ENCODE measurements at regions not wholly inside any gene's neighbourhood (a gene's known extent, or its start where the extent isn't known, plus 50 kb on each side); places are given as distances from the start of the nearest gene placed in this dataset.

DNA sequence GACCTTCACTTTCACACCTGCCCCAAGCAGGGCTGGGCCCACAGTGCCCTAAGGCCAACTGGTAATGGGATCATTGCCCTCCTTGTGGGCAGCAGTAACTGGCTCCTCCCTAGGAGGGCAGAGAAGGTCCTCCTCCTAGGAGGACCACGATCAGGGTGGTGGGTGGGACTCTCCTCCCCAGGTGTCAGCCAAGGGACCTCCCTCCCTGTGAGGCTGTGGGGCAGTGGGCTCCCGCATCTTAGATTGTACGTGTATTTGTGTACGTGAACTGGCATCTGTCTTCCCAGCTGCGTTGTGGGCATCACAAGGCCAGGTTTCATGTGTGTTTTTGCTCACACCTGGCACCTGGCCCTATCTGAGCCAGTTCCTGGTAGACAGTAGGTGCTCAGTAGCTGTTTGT is 111.8 kb downstream of the SOX1 start:
- TF ChIP-seq EP300 (IDR thresholded peaks at IDR 0.05) (no peak), POLR2A (IDR thresholded peaks at IDR 0.05; ENCODE audit: low read depth) (no peak), POLR2AphosphoS5 (IDR thresholded peaks at IDR 0.05) (no peak)
- TF ChIP-seq, protein P1, sequence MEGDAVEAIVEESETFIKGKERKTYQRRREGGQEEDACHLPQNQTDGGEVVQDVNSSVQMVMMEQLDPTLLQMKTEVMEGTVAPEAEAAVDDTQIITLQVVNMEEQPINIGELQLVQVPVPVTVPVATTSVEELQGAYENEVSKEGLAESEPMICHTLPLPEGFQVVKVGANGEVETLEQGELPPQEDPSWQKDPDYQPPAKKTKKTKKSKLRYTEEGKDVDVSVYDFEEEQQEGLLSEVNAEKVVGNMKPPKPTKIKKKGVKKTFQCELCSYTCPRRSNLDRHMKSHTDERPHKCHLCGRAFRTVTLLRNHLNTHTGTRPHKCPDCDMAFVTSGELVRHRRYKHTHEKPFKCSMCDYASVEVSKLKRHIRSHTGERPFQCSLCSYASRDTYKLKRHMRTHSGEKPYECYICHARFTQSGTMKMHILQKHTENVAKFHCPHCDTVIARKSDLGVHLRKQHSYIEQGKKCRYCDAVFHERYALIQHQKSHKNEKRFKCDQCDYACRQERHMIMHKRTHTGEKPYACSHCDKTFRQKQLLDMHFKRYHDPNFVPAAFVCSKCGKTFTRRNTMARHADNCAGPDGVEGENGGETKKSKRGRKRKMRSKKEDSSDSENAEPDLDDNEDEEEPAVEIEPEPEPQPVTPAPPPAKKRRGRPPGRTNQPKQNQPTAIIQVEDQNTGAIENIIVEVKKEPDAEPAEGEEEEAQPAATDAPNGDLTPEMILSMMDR (IDR thresholded peaks at IDR 0.05), result no peak

Measured in esophagus muscularis mucosa (tissue), 4 donors.